ENCODE measurements at regions not wholly inside any gene's neighbourhood (a gene's known extent, or its start where the extent isn't known, plus 50 kb on each side); places are given as distances from the start of the nearest gene placed in this dataset.
"Not testable (repeated sequence)": the region's sequence is repeated elsewhere in the genome, so short reads cannot be mapped to it uniquely, and the experiment has no call there.

- TF ChIP-seq CTCF (IDR thresholded peaks at IDR 0.05); ZFX (IDR thresholded peaks at IDR 0.05; ENCODE audit: borderline replicate concordance): not testable (repeated sequence)
These were observed 266.2 kb upstream of the VWC2 start for GRCh38 chr7:49507206-49507605.

All from 22Rv1 (cell line).